ENCODE measurements at regions not wholly inside any gene's neighbourhood (a gene's known extent, or its start where the extent isn't known, plus 50 kb on each side); places are given as distances from the start of the nearest gene placed in this dataset.

DNA sequence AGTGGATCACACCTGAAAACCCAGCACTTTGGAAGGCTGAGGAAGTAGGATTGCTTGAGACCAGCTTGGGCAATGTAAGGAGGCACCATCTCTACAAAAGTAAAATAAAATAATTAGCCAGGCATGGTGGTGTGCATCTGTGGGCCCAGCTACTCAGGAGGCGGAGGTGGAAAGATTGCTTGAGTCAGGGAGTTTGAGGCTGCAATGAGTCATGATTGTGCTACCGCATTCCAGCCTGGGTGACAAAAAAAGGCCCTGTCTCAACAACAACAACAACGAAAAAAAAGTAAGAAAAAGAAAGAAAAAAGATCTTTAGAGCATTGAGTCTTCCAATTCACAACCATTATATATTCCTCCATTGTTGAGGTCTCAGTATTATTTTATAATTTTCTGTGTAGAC, 192.4 kb upstream of the DPH6 start:
- Mint-ChIP-seq H3K27ac (no peak overlapping the region), H3K9me3 (ENCODE audit: insufficient read depth) (no peaks in the 10 kb centered on the region), H3K27me3 (no peaks in the 10 kb centered on the region), H3K4me3 (no peak overlapping the region), H3K4me1 (no peaks in the 10 kb centered on the region)
- H3K9me3 ChIP-seq (ENCODE audit: control extremely low read depth in 1 of 3, control insufficient read depth in 2 of 3, insufficient read depth in 1 of 3, low read length in 2 of 3): no peaks in the 10 kb centered on the region
- no peaks in the 10 kb centered on the region for H3K27me3 ChIP-seq (replicated peaks in 1 of 4; ENCODE audit: control extremely low read depth in 1 of 4, control insufficient read depth in 3 of 4, insufficient read depth in 4 of 4, low read length in 3 of 4)
- H3K4me3 ChIP-seq (ENCODE audit: control extremely low read depth in 1 of 5, extremely low read depth in 1 of 5, insufficient read depth in 1 of 5, low read depth in 2 of 5, low read length in 4 of 5): no peak overlapping the region
- ATAC-seq (ENCODE audit: low read depth) (no peak), DNase-seq (no peak)
- ChIA-PET CTCF (interaction anchor here (0.6 to 1.9 kb wide), 2 partner anchors 13 to 56 kb away, joined by 3 to 9 read pairs; no protein-coding TSS in a partner anchor), POLR2A (no interaction called here)
- intact Hi-C loops (cut with micrococcal nuclease): no loop called here
- TF ChIP-seq CTCF (IDR thresholded peaks at IDR 0.05) (no peak), EZH2 (IDR thresholded peaks at IDR 0.05; ENCODE audit: borderline replicate concordance, insufficient read depth, low read depth, low read length, poor library complexity, severe bottlenecking) (no peak)
- 83% methylated on average over 1 of the region's 3 CpGs for WGBS (ENCODE audit: insufficient coverage)
- H3K9ac ChIP-seq (ENCODE audit: low read length): no peak overlapping the region
- H4K20me1 ChIP-seq (ENCODE audit: control insufficient read depth, insufficient read depth, low read length, poor library complexity, severe bottlenecking): no peaks in the 10 kb centered on the region
- no peak overlapping the region for H2AFZ ChIP-seq (ENCODE audit: insufficient read depth, low read depth, low read length, poor library complexity, severe bottlenecking)
- no peak overlapping the region for H3K27ac ChIP-seq (ENCODE audit: low read length in 2 of 2)
- no peaks in the 10 kb centered on the region for H3K36me3 ChIP-seq (replicated peaks in 1 of 2; ENCODE audit: control extremely low read depth in 1 of 2, control insufficient read depth in 1 of 2, extremely low read depth in 1 of 2, insufficient read depth in 2 of 2, low read length in 1 of 2)
- no peak overlapping the region for H3K4me2 ChIP-seq (replicated peaks; ENCODE audit: low read depth, low read length, poor library complexity, severe bottlenecking)
- H3K4me1 ChIP-seq (ENCODE audit: control insufficient read depth in 2 of 2, insufficient read depth in 2 of 2, low read length in 2 of 2): no peaks in the 10 kb centered on the region
- H3K79me2 ChIP-seq (ENCODE audit: control insufficient read depth, insufficient read depth, low read length): no peaks in the 10 kb centered on the region

GRCh38 chr15:35740761-35741160, 194.8 kb upstream of the DPH6 start:
- H2AFZ ChIP-seq (ENCODE audit: insufficient read depth, low read depth, low read length, poor library complexity, severe bottlenecking): no peak overlapping the region
- H3K27me3 ChIP-seq (replicated peaks in 1 of 4; ENCODE audit: control extremely low read depth in 1 of 4, control insufficient read depth in 3 of 4, insufficient read depth in 4 of 4, low read length in 3 of 4): no peaks in the 10 kb centered on the region
- intact Hi-C loops (cut with micrococcal nuclease): no loop called here
- ChIA-PET CTCF (interaction anchor here (2.4 kb wide), 1 partner anchor 11 kb away, joined by 12 read pairs; no protein-coding TSS in a partner anchor), POLR2A (no interaction called here)
- no peak overlapping the region for H3K4me2 ChIP-seq (replicated peaks; ENCODE audit: low read depth, low read length, poor library complexity, severe bottlenecking)
- ATAC-seq (ENCODE audit: low read depth): no peak
- no peak overlapping the region for H3K27ac Mint-ChIP-seq
- H3K27me3 Mint-ChIP-seq: peaks cover 6% of the 10 kb centered on the region
- H3K4me1 Mint-ChIP-seq: no peaks in the 10 kb centered on the region
- no peaks in the 10 kb centered on the region for H3K9me3 ChIP-seq (ENCODE audit: control extremely low read depth in 1 of 3, control insufficient read depth in 2 of 3, insufficient read depth in 1 of 3, low read length in 2 of 3)
- H3K4me3 Mint-ChIP-seq: no peak overlapping the region
- H3K36me3 ChIP-seq (replicated peaks in 1 of 2; ENCODE audit: control extremely low read depth in 1 of 2, control insufficient read depth in 1 of 2, extremely low read depth in 1 of 2, insufficient read depth in 2 of 2, low read length in 1 of 2): no peaks in the 10 kb centered on the region
- DNase-seq: no peak
- H3K79me2 ChIP-seq (ENCODE audit: control insufficient read depth, insufficient read depth, low read length): no peaks in the 10 kb centered on the region
- H4K20me1 ChIP-seq (ENCODE audit: control insufficient read depth, insufficient read depth, low read length, poor library complexity, severe bottlenecking): no peaks in the 10 kb centered on the region
- H3K9ac ChIP-seq (ENCODE audit: low read length): no peak overlapping the region
- H3K9me3 Mint-ChIP-seq (ENCODE audit: insufficient read depth): no peaks in the 10 kb centered on the region
- TF ChIP-seq EZH2 (IDR thresholded peaks at IDR 0.05; ENCODE audit: borderline replicate concordance, insufficient read depth, low read depth, low read length, poor library complexity, severe bottlenecking): no peak
- TF ChIP-seq CTCF (IDR thresholded peaks at IDR 0.05): no peak
- H3K4me1 ChIP-seq (ENCODE audit: control insufficient read depth in 2 of 2, insufficient read depth in 2 of 2, low read length in 2 of 2): no peaks in the 10 kb centered on the region
- no peak overlapping the region for H3K27ac ChIP-seq (ENCODE audit: low read length in 2 of 2)
- H3K4me3 ChIP-seq (ENCODE audit: control extremely low read depth in 1 of 5, extremely low read depth in 1 of 5, insufficient read depth in 1 of 5, low read depth in 2 of 5, low read length in 4 of 5): no peak overlapping the region
